A673 (cell line): ENCODE measurements at regions not wholly inside any gene's neighbourhood (a gene's known extent, or its start where the extent isn't known, plus 50 kb on each side); places are given as distances from the start of the nearest gene placed in this dataset.

Experiments
- EZH2 ChIP-seq: fragments of 200-600 bp; sonication (generic); IDR thresholded peaks from 2 replicates; pipeline ENCODE4 v1.6.1; 2017; ENCODE audit warnings: borderline replicate concordance, low read depth, mild to moderate bottlenecking, mixed read lengths, antibody characterized with exemption, low read length; ENCODE audit not compliant: poor library complexity, severe bottlenecking
- TF ChIP-seq, protein P1 (sequence below): fragments of 300-800, 200-600 bp; sonication (generic); conservative IDR thresholded peaks from 2 replicates; pipeline ENCODE4 v1.5.1; 2017; ENCODE audit warnings: low read depth, mild to moderate bottlenecking, antibody characterized with exemption, low read length, moderate library complexity, mixed read lengths

DNA sequence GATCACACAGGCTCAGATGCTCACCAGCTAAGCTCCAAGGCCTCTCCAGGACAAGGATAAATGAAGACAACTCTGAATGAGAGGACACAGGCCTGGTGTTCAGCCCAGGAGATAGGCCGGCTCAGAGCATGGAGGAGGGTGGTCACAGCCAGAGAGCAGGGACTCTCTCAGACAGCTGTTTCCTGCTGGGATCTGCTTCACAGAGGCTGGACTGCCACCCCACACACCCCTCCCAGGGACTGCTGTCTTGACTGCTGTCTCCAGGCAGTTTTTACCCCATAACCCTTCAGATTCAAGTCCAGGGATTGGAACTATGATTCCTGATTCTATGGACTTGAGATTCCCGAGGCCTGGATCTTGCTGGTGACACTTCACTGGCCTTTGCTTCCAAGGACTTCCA lies 89.0 kb downstream of the SMIM20 start:
- TF ChIP-seq, protein P1, sequence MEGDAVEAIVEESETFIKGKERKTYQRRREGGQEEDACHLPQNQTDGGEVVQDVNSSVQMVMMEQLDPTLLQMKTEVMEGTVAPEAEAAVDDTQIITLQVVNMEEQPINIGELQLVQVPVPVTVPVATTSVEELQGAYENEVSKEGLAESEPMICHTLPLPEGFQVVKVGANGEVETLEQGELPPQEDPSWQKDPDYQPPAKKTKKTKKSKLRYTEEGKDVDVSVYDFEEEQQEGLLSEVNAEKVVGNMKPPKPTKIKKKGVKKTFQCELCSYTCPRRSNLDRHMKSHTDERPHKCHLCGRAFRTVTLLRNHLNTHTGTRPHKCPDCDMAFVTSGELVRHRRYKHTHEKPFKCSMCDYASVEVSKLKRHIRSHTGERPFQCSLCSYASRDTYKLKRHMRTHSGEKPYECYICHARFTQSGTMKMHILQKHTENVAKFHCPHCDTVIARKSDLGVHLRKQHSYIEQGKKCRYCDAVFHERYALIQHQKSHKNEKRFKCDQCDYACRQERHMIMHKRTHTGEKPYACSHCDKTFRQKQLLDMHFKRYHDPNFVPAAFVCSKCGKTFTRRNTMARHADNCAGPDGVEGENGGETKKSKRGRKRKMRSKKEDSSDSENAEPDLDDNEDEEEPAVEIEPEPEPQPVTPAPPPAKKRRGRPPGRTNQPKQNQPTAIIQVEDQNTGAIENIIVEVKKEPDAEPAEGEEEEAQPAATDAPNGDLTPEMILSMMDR = no peak
- no peak for TF ChIP-seq EZH2
